ENCODE measurements at regions not wholly inside any gene's neighbourhood (a gene's known extent, or its start where the extent isn't known, plus 50 kb on each side); places are given as distances from the start of the nearest gene placed in this dataset.

GRCh38 chr7:82675396-82675795 lies 231.8 kb upstream of the CACNA2D1 start:
- no peaks in the 10 kb centered on the region for H4K20me1 ChIP-seq (ENCODE audit: low read depth, low read length)
- no peak overlapping the region for H3K4me3 ChIP-seq (ENCODE audit: insufficient read depth, low read length, poor library complexity, severe bottlenecking)
- no peaks in the 10 kb centered on the region for H3K36me3 ChIP-seq (ENCODE audit: low read length)
- no peaks in the 10 kb centered on the region for H3K9me3 ChIP-seq (ENCODE audit: insufficient read depth, low read length)
- no peaks in the 10 kb centered on the region for H3F3A ChIP-seq (ENCODE audit: insufficient read depth)
- H3K79me2 ChIP-seq (ENCODE audit: insufficient read depth, low read length) = no peaks in the 10 kb centered on the region
- no peak overlapping the region for H2AFZ ChIP-seq (ENCODE audit: low read depth, low read length, severe bottlenecking)
- TF ChIP-seq CTCF (IDR thresholded peaks at IDR 0.05; ENCODE audit: insufficient read depth, low read length, poor library complexity, severe bottlenecking) = no peak
- no peak for TF ChIP-seq EZH2phosphoT487 (conservative IDR thresholded peaks at IDR 0.05; ENCODE audit: low read length)
- no peak overlapping the region for H3K27ac ChIP-seq (ENCODE audit: low read depth, low read length)
- H3K4me2 ChIP-seq (ENCODE audit: low read depth, low read length, poor library complexity, severe bottlenecking) = no peak overlapping the region
- no peaks in the 10 kb centered on the region for H3K27me3 ChIP-seq (ENCODE audit: low read length)
- no peak overlapping the region for H3K9ac ChIP-seq (ENCODE audit: low read length)
- no peaks in the 10 kb centered on the region for H3K9me2 ChIP-seq (replicated peaks; ENCODE audit: insufficient read depth, low read length)

GRCh38 chr7:82674268-82674667 lies 230.7 kb upstream of the CACNA2D1 start:
- Histone ChIP-seq H3K9me3 (ENCODE audit: insufficient read depth, low read length) (no peaks in the 10 kb centered on the region), H2AFZ (ENCODE audit: low read depth, low read length, severe bottlenecking) (no peak overlapping the region)

GRCh38 chr7:82672078-82672477 lies 228.5 kb upstream of the CACNA2D1 start:
- Histone ChIP-seq H3K27me3 (ENCODE audit: low read length) (no peaks in the 10 kb centered on the region), H3F3A (ENCODE audit: insufficient read depth) (no peaks in the 10 kb centered on the region), H3K27ac (ENCODE audit: low read depth, low read length) (no peak overlapping the region), H3K36me3 (ENCODE audit: low read length) (no peaks in the 10 kb centered on the region), H3K4me2 (ENCODE audit: low read depth, low read length, poor library complexity, severe bottlenecking) (no peak overlapping the region), H2AFZ (ENCODE audit: low read depth, low read length, severe bottlenecking) (no peak overlapping the region), H3K9me3 (ENCODE audit: insufficient read depth, low read length) (no peaks in the 10 kb centered on the region), H3K4me3 (ENCODE audit: insufficient read depth, low read length, poor library complexity, severe bottlenecking) (no peak overlapping the region), H3K79me2 (ENCODE audit: insufficient read depth, low read length) (no peaks in the 10 kb centered on the region), H3K9me2 (replicated peaks; ENCODE audit: insufficient read depth, low read length) (no peaks in the 10 kb centered on the region), H3K9ac (ENCODE audit: low read length) (no peak overlapping the region), H4K20me1 (ENCODE audit: low read depth, low read length) (no peaks in the 10 kb centered on the region)
- no peak for TF ChIP-seq CTCF (IDR thresholded peaks at IDR 0.05; ENCODE audit: insufficient read depth, low read length, poor library complexity, severe bottlenecking)
- TF ChIP-seq EZH2phosphoT487 (conservative IDR thresholded peaks at IDR 0.05; ENCODE audit: low read length) = no peak

More at GRCh38 chr7:82674268-82674667, 230.7 kb upstream of the CACNA2D1 start:
- Histone ChIP-seq H3K79me2 (ENCODE audit: insufficient read depth, low read length) (no peaks in the 10 kb centered on the region), H3K27me3 (ENCODE audit: low read length) (no peaks in the 10 kb centered on the region), H3K36me3 (ENCODE audit: low read length) (no peaks in the 10 kb centered on the region), H3K27ac (ENCODE audit: low read depth, low read length) (no peak overlapping the region), H3K9ac (ENCODE audit: low read length) (no peak overlapping the region), H3K4me2 (ENCODE audit: low read depth, low read length, poor library complexity, severe bottlenecking) (no peak overlapping the region), H3K9me2 (replicated peaks; ENCODE audit: insufficient read depth, low read length) (no peaks in the 10 kb centered on the region), H4K20me1 (ENCODE audit: low read depth, low read length) (no peaks in the 10 kb centered on the region), H3F3A (ENCODE audit: insufficient read depth) (no peaks in the 10 kb centered on the region), H3K4me3 (ENCODE audit: insufficient read depth, low read length, poor library complexity, severe bottlenecking) (no peak overlapping the region)
- no peak for TF ChIP-seq EZH2phosphoT487 (conservative IDR thresholded peaks at IDR 0.05; ENCODE audit: low read length)
- TF ChIP-seq CTCF (IDR thresholded peaks at IDR 0.05; ENCODE audit: insufficient read depth, low read length, poor library complexity, severe bottlenecking) = no peak
